A673 (cell line): ENCODE measurements at regions not wholly inside any gene's neighbourhood (a gene's known extent, or its start where the extent isn't known, plus 50 kb on each side); places are given as distances from the start of the nearest gene placed in this dataset.

ENCODE experiments used
- EZH2 ChIP-seq: fragments of 200-600 bp; sonication (generic); IDR thresholded peaks from 2 replicates; pipeline ENCODE4 v1.6.1; 2017; ENCODE audit warnings: borderline replicate concordance, low read depth, mild to moderate bottlenecking, mixed read lengths, antibody characterized with exemption, low read length; ENCODE audit not compliant: poor library complexity, severe bottlenecking
- TF ChIP-seq, protein P1 (sequence below): fragments of 300-800, 200-600 bp; sonication (generic); conservative IDR thresholded peaks from 2 replicates; pipeline ENCODE4 v1.5.1; 2017; ENCODE audit warnings: low read depth, mild to moderate bottlenecking, antibody characterized with exemption, low read length, moderate library complexity, mixed read lengths

DNA sequence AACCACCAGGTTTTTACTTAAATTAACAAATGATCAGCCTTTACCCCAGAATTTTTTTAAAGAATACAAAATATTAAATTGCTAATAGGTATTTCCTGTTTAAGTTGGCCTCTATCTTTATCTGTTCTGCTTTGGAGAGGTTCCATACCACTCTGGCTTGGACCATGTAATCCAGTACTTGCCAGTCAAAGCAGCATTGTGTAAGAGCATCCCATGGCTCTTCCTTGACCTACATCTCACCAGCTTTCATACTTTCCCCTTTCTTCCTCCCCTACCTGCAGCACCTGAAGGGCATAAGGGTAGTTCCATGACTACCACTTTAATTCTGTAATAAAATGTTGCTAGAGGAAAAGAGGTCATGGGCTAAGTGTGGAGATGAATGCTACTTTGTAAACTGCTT lies 140.8 kb upstream of the MTAP start:
- TF ChIP-seq, protein P1, sequence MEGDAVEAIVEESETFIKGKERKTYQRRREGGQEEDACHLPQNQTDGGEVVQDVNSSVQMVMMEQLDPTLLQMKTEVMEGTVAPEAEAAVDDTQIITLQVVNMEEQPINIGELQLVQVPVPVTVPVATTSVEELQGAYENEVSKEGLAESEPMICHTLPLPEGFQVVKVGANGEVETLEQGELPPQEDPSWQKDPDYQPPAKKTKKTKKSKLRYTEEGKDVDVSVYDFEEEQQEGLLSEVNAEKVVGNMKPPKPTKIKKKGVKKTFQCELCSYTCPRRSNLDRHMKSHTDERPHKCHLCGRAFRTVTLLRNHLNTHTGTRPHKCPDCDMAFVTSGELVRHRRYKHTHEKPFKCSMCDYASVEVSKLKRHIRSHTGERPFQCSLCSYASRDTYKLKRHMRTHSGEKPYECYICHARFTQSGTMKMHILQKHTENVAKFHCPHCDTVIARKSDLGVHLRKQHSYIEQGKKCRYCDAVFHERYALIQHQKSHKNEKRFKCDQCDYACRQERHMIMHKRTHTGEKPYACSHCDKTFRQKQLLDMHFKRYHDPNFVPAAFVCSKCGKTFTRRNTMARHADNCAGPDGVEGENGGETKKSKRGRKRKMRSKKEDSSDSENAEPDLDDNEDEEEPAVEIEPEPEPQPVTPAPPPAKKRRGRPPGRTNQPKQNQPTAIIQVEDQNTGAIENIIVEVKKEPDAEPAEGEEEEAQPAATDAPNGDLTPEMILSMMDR, result no peak
- no peak for TF ChIP-seq EZH2
